Right renal cortex interstitium (tissue), 3 donors: ENCODE measurements at regions not wholly inside any gene's neighbourhood (a gene's known extent, or its start where the extent isn't known, plus 50 kb on each side); places are given as distances from the start of the nearest gene placed in this dataset.
"Not testable (repeated sequence)": the region's sequence is repeated elsewhere in the genome, so short reads cannot be mapped to it uniquely, and the experiment has no call there.

Source experiments
- DNase-seq, 3 donors: peaks; one replicate each; pipeline ENCODE4 v3.0.0-alpha.2; 2013; ENCODE audit warnings: low read depth in 3 of 3, low spot score in 2 of 3

- DNase-seq, result no peak
Measured at GRCh38 chr13:27327633-27328032, 57.0 kb downstream of the RASL11A start.

DNA sequence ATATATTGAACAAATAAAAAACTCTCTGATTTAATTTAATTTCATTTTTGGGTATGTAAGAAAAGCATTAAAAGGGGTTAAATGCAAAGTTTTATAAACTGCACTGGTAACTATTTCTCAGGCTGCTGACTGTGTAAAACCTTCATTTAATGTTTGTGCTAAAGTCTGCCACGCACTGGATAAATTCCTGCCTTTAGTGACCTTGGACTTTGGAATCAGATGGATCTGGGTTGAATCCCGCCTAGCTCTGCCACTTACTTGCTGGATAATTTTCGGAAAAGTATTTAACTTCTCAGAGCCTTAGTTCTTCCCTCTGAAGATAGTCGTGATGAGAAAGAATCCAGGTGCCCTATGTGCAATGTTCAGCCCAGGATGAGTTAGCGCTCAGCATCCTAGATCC, 58.6 kb downstream of the RASL11A start:
- no peak for DNase-seq

- DNase-seq, result no peak
Measured at GRCh38 chr13:27334774-27335435, 64.3 kb downstream of the RASL11A start.

DNA sequence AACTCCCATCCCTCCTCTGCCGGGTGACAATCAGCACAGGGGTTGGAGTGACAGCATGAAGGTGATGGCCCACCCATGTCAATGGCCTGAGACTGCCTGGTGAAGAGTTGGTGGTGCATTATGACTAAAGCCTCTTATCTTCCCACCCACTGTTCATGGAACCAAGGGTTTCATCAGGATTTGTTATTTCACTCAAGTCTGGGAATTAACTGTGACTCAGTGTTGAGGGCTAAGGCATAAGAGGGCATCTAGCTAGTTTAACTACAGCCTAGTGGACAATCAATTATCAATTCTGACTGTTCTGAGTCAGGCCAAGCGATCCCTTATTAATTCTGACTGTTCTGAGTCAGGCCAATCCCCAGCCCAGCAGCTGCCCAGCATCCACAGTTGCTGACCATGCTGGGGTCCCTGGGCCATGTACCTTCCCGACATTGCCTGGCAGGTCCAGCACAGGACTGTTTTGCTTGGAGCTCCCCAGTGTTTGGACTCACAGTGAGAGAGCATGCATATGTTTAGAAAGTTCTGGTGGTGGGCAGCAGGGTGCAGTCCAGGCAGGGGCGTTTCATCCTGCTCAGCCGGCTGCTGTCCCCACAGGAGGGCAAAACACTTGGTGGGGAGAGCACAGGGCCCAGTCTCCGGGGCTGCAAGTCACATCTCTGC, 65.5 kb downstream of the RASL11A start:
- no peak for DNase-seq

- DNase-seq, result no peak
Measured at GRCh38 chr13:27338207-27338606, 67.6 kb downstream of the RASL11A start.

GRCh38 chr13:27338816-27339215, 68.2 kb downstream of the RASL11A start:
- no peak for DNase-seq

DNA sequence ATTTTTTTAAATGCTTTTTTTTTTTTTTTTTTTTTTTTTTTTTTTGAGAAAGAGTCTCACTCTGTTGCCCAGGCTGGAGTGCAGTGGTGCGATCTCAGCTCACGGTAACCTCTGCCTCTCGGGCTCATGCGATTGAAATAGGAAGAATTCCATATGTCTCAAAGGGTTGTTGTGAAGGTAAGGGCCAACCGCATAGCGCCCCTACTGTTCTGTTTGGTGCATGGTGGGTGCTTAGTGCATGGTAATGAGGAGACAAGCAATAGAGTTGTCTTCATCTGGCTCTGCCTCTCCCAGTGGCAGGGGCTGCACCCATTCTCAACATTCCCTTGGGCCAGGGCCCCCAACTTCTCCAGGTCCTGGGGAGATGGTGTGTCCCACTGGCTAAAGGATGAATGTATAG, 68.7 kb downstream of the RASL11A start:
- DNase-seq, result no peak

- DNase-seq, result no peak
Measured at GRCh38 chr13:27341616-27342015, 71.0 kb downstream of the RASL11A start.

- DNase-seq, result no peak
Measured at GRCh38 chr13:27347211-27347772, 76.7 kb downstream of the RASL11A start.

GRCh38 chr13:27348461-27348860, 76.0 kb upstream of the GTF3A start:
- no peak for DNase-seq

- DNase-seq, result no peak
Measured at GRCh38 chr13:27349458-27349857, 75.0 kb upstream of the GTF3A start.

DNA sequence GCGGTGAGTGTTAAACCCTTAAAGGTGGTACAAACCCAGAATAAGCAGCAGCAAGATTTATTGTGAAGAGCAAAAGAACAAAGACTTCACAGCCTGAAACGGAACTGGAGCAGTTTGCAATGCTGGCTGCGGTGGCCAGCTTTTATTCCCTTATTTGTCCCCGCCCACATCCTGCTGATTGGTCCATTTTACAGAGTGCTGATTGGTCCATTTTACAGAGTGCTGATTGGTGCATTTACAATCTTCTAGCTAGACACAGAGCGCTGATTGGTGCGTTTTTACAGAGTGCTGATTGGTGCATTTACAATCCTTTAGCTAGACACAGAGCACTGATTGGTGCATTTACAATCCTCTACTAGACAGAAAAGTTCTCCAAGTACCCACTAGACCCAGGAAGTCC, 73.6 kb upstream of the GTF3A start:
- not testable (repeated sequence) for DNase-seq

GRCh38 chr13:27352698-27353097, 71.7 kb upstream of the GTF3A start:
- DNase-seq, result no peak

DNA sequence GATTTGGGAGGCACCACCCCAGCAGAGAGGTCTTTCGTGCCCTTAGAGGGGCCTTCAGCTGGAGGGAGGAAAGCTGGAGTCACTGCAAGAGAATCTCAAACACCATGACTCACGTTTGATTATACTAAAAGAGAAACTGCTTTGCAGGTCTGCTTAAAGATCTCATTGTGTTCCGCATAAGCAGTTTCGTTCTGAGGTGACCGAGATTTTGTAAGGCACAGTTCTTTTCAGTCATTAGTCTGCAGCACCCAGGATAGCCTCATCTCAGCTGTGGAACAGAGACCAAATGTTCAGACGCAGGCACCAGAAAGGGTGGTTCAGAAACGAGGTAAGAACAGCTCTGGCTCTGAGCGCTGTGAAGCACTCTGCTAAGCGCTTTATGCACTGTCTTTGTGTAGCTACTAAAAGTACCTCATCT, 71.2 kb upstream of the GTF3A start:
- no peak for DNase-seq

GRCh38 chr13:27353708-27354107, 70.7 kb upstream of the GTF3A start:
- no peak for DNase-seq

GRCh38 chr13:27354379-27354778, 70.0 kb upstream of the GTF3A start:
- DNase-seq, result no peak

DNA sequence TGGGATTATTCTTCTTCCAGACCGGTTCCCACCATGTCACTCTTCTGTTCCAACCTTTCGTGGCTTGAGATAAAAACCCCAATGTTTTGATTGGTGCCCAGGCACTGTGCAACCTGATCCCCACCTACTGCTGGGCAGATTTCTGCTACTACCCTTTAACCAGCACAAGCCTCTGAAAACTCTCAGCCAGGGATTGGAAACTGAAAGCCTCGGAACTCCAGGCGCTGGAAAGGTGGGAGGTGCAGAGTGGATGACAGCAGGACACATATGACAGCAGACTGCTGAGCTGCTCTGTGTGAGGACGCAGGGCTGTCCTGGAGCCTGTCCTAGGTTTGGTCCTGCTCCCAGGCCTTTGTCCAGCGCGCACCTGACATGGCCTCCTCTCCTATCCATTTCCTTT, 68.5 kb upstream of the GTF3A start:
- no peak for DNase-seq

DNA sequence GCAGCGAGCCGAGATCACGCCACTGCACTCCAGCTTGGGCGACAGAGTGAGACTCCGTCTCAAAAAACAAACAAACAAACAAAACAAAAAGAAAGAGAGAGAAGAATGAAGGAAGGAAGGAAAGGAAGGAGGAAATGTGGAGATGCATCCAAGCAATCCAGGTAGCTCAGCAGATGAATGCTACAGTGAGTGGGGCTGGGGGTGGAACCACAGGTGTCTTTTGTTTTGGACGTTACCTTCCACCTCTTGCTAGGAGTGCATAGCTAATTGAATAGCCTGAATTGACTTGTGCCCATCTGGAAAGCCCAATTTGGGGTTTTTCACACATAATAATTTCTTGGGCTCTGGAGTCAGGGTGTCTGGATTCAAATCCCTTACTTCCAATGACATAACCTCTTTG, 66.0 kb upstream of the GTF3A start:
- no peak for DNase-seq

DNA sequence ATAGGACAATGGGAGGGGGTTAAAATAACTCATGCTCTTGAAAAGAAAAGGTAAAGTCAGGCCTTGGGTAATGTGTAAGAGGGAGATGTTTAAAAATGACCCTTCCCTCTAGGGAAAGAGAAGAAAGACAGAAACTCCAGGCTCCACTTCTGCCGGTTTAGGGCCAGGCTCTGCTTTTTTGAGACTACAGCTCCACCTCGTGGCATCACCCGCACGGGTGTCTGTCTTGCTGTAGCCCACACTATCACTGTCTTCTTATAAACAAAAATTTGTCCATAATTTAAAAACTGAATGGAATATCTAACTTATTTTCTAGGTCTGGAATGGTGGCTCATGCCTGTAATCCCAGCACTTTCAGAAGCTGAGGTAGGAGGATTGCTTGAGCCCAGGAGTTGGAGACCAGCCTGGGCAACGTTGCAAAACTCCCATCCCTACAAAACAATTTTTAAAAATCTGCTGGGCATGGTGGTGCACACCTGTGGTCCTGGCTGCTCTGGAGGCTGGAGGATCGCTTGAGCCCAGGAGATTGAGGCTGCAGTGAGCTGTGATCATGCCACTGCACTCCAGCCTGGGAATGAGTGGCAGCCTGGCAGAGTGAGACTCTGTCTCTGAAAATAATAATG, 65.1 kb upstream of the GTF3A start:
- DNase-seq, result no peak

GRCh38 chr13:27360562-27360961, 63.9 kb upstream of the GTF3A start:
- no peak for DNase-seq

DNA sequence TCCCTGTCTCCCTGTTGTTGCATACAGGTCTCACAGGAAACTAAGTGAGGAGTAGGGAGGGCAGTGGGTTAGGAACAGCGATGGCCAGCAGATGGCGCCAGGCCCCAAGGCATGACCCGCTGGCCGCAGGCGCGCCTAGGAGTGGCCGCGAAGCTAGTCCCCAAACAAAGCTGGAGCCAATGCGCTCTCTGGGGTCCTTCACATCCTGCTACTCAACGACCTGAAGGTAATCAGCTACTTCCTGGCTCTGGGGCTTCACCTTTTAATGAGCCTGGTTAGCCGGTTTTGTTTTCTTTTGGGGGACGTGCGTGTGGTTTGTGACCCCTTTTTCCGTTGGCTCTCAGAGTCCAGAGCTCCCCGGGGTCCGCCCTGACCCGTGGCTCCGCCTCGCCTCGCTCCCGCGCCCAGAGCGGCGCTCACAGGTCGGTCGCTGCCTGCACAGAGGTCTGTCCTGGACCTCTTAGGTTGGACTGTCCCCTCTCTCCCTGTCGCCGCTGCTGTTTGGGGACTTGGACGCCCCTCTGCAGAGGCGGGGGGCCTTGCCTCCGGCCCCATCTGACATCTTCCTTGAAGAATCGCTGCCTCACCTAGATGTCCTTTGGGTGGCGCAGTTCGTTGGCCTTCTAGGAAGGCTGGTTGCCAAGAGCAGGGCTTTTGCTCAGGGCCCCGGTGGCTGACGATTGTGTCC, 62.2 kb upstream of the GTF3A start:
- DNase-seq, result peak in 2 of 3 donors; percentile 64 to 82
